ENCODE measurements at regions not wholly inside any gene's neighbourhood (a gene's known extent, or its start where the extent isn't known, plus 50 kb on each side); places are given as distances from the start of the nearest gene placed in this dataset.
A peak's percentile ranks its signal among the peaks of the same experiment; 100 is the strongest.

DNA sequence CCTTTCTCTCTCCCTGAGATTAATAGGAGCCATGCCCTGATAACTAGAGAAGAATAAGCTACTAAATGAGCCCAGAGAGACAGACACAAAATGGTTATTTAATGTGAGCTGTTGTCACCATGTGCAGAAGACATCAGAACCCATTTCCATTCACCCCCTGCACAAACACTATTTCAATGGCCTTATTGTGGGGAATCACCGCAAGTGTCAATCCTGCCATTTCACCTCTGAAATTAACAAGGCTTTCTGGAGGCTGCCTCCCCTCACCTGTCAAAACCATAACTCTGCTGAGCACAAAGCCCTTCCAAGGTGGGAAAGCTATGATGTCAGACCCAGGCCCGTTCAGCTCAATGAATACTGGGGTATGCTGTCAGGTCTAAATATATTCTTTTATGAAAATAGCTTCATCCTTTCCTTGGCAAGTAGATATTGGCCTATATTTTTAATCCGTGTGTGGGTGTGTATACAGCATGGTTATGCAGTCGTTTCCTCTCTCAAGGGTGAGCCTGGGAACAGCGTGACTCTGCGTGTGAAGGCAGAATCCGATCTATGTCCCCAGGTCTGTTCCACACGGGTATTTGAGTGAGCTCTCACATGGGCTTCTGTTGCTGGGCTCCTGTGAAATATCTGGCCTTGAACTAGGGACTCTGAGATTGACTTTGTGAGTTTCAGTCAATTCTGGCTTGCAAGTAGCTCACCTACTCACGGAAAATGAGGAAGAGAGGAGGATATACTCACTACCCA lies 266.3 kb downstream of the FBXW7 start:
- no peak for DNase-seq
- H3K4me3 ChIP-seq, result no peak overlapping the region
- H3K9me3 ChIP-seq, result no peaks in the 10 kb centered on the region
- no peak for TF ChIP-seq POLR2A (IDR thresholded peaks at IDR 0.05)
- TF ChIP-seq, protein P1, sequence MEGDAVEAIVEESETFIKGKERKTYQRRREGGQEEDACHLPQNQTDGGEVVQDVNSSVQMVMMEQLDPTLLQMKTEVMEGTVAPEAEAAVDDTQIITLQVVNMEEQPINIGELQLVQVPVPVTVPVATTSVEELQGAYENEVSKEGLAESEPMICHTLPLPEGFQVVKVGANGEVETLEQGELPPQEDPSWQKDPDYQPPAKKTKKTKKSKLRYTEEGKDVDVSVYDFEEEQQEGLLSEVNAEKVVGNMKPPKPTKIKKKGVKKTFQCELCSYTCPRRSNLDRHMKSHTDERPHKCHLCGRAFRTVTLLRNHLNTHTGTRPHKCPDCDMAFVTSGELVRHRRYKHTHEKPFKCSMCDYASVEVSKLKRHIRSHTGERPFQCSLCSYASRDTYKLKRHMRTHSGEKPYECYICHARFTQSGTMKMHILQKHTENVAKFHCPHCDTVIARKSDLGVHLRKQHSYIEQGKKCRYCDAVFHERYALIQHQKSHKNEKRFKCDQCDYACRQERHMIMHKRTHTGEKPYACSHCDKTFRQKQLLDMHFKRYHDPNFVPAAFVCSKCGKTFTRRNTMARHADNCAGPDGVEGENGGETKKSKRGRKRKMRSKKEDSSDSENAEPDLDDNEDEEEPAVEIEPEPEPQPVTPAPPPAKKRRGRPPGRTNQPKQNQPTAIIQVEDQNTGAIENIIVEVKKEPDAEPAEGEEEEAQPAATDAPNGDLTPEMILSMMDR (IDR thresholded peaks at IDR 0.05), result no peak
- ATAC-seq, result no peak
- no peak overlapping the region for H3K27ac ChIP-seq
- peaks cover 0 to 8% (median 3%) of the 10 kb centered on the region in 12 donors for H3K4me1 ChIP-seq
- no peaks in the 10 kb centered on the region for H3K27me3 ChIP-seq
- H3K36me3 ChIP-seq, result no peaks in the 10 kb centered on the region
- intact Hi-C loops (cut with DNase I), result no loop called here
- 65 to 77% (median 70%) methylated on average over 9 of the region's 9 CpGs for WGBS, 4 donors

DNA sequence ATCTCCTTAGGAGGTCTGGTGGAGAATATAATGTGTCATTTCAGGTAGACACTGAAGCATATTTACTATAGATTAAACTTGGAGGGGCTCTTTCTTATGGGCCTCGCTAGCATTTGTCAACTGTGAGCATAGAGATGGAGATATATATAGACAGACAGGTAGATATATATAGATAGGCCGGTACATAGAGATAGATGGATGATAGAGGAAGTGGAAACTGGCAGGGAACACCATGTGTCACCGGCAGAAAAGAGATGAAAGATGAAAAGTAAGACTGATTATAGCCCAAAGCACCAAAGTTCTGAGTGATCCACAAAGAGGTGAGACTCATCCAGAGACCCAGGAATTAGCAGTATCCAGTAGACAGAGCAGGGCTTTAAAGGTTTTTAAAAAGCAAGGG lies 268.1 kb downstream of the FBXW7 start:
- H3K27ac ChIP-seq, result no peak overlapping the region
- H3K4me1 ChIP-seq, result peaks cover 0 to 8% (median 3%) of the 10 kb centered on the region in 12 donors
- DNase-seq (no peak), ATAC-seq (no peak)
- whole genome bisulfite sequencing, 4 donors, result 73 to 88% (median 81%) methylated on average over 3 of the region's 3 CpGs
- H3K4me3 ChIP-seq, result no peak overlapping the region
- intact Hi-C loops (cut with DNase I), result no loop called here
- TF ChIP-seq, protein P1 (IDR thresholded peaks at IDR 0.05), result no peak
- TF ChIP-seq POLR2A (IDR thresholded peaks at IDR 0.05), result no peak
- H3K27me3 ChIP-seq, result no peaks in the 10 kb centered on the region
- H3K36me3 ChIP-seq, result no peaks in the 10 kb centered on the region
- H3K9me3 ChIP-seq, result no peaks in the 10 kb centered on the region

DNA sequence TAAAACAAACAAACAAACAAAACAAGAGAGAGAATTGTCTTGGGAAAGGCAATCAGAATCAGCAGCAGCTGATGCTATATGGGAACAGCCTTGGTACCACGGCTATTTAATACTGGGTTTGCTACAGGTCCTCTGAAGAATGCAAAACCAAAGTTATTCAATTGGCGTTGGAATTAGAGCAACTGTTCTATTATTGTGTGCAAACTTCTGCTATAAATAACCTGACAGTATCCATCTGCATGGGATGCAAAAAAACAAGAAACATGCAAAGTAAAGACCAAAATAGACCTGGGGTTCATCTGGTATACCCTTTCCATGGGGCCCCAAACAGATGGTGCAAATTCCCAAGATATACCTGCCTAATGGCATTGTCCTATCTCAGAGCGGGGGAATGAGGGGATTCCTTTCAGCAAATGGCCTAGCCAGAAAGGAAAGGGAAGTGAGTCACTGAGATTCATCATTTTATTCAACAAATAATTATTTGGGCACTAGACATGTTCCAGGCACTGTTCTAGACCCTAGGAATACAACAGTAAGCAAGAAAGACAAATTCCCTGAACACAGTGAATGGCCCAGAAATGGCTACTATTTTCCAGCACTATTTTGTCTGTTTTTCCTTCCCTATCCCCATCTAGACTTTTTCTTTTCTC lies 268.9 kb downstream of the FBXW7 start:
- no peaks in the 10 kb centered on the region for H3K36me3 ChIP-seq
- no peaks in the 10 kb centered on the region for H3K27me3 ChIP-seq
- no peak for TF ChIP-seq POLR2A (IDR thresholded peaks at IDR 0.05)
- TF ChIP-seq, protein P1 (IDR thresholded peaks at IDR 0.05), result no peak
- WGBS, 4 donors, result 67 to 78% (median 72%) methylated on average over 3 of the region's 3 CpGs
- DNase-seq, result no peak
- peaks cover 0 to 6% (median 0%) of the 10 kb centered on the region in 12 donors for H3K9me3 ChIP-seq
- peaks cover 0 to 8% (median 3%) of the 10 kb centered on the region in 12 donors for H3K4me1 ChIP-seq
- no peak for ATAC-seq
- H3K27ac ChIP-seq, result no peak overlapping the region
- intact Hi-C loops (cut with DNase I), result no loop called here
- H3K4me3 ChIP-seq, result no peak overlapping the region

DNA sequence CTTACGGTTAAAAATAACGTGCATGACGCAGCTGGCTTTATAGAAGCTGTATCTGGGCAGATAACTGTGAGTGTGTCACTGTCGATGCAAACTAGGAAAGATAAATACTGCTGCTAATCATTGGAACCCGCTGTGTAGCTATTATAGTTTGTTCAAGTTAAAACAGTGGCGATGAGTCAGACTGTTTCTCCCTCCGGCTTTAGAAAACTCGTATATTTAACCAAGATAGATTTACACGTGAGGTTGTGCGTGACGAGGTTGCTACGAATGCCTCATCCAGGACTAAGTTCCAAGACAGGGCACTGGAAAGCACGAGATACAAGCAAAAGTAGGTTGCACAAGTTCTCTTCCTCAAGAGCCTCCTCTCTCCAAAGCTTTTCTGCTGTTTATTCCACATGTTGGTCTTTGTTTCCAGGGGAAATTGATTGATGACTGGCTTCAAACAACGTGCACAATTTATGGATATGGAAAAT lies 270.7 kb downstream of the FBXW7 start:
- Histone ChIP-seq H3K4me3 (peak overlapping the region in 2 of 12 donors; percentile 1 to 15), H3K9me3 (peaks cover 0 to 22% (median 3%) of the 10 kb centered on the region in 12 donors), H3K4me1 (peaks cover 0 to 8% (median 3%) of the 10 kb centered on the region in 12 donors), H3K36me3 (no peaks in the 10 kb centered on the region), H3K27me3 (no peaks in the 10 kb centered on the region), H3K27ac (peak overlapping the region in 1 of 12 donors; percentile 34)
- DNase-seq, result no peak
- TF ChIP-seq POLR2A (IDR thresholded peaks at IDR 0.05), result no peak
- peak in 3 of 4 donors; percentile 80 to 96 (median 94) for ATAC-seq
- intact Hi-C loops (cut with DNase I), result no loop called here
- 23 to 31% (median 28%) methylated on average over 14 of the region's 14 CpGs for WGBS, 4 donors
